ENCODE measurements at regions not wholly inside any gene's neighbourhood (a gene's known extent, or its start where the extent isn't known, plus 50 kb on each side); places are given as distances from the start of the nearest gene placed in this dataset.
"Not testable (repeated sequence)": the region's sequence is repeated elsewhere in the genome, so short reads cannot be mapped to it uniquely, and the experiment has no call there.

GRCh38 chr5:12974856-12975255 lies 969.6 kb downstream of the DNAH5 start:
- no peak for DNase-seq (ENCODE audit: extremely low read depth in 1 of 11, low read depth in 9 of 11, low spot score in 4 of 11)

GRCh38 chr5:12965804-12966203 lies 978.7 kb downstream of the DNAH5 start:
- DNase-seq (ENCODE audit: extremely low read depth in 1 of 11, low read depth in 9 of 11, low spot score in 4 of 11), result no peak

DNA sequence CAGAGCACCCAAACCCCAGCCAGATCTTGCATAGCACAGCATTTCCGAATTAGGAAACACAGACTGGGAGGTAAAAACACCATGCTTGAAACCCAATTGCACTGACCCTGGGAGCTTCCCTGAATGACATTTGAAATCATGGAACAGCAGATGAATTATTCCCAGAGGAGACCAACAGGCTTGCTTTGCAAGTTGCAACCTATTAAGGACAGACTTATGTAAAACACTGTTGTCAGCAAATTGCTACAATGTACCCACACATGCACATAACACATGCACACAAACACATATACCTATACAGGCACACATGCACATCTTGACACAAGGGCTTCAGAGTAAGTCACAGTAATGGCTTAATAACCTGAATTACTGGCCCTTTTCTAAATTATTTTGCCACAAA lies 984.8 kb downstream of the DNAH5 start:
- no peak for DNase-seq (ENCODE audit: extremely low read depth in 1 of 11, low read depth in 9 of 11, low spot score in 4 of 11)

DNA sequence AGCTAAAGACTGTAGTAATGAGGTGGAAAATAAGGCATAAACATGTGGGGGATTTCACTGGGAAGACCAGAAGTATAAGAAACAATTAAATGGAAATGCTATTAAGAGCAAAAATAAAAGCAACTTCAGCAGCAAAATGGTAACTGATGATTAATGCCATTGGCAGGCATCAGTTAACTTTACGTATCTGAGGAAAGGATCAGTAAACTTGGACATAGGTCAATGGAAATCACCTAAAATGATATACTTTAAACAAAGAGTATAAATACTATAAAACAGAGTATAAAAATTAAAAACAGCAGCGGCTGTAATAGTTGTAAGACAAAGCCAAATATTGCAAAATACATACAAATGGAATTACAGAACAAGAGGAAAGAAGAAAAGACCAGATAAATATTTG lies 992.1 kb downstream of the DNAH5 start:
- DNase-seq (ENCODE audit: extremely low read depth in 1 of 11, low read depth in 9 of 11, low spot score in 4 of 11), result no peak

DNA sequence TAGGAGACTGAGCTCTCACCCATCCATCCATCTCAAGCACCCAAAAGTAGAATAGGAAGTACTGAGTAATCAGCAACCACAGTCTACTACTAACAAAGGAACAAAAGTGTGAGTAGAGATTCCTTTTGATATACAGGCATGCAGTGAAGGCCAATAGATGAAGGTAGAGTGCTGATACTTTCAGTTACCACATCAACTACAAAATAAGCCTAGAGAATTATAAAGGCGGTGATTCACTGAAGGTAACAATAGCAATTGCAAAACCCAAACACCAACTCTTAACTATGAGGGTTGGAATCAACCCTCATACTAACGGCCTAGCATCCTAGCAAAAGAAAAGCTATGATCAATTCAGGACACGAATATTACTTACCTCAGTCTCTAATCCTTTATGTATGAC lies 992.6 kb downstream of the DNAH5 start:
- no peak for DNase-seq (ENCODE audit: extremely low read depth in 1 of 11, low read depth in 9 of 11, low spot score in 4 of 11)

GRCh38 chr5:12947379-12947778 lies 997.1 kb downstream of the DNAH5 start:
- no peak for DNase-seq (ENCODE audit: extremely low read depth in 1 of 11, low read depth in 9 of 11, low spot score in 4 of 11)

DNA sequence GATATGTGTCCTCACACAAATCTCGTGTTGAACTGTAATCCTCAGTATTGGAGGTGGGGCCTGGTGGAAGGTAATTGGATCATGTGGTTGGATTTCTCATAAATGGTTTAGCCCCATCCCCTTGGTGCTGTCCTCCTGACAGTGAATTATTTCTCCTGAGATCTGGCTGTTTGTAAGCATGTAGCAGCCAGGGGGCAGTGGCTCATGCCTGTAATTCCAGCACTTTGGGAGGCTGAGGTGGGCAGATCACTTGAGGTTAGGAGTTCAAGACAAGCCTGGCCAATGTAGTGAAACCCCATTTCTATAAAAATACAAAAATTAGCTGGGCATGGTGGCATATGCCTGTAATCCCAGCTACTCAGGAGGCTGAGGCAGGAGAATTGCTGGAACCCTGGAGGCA lies 999.0 kb downstream of the DNAH5 start:
- DNase-seq (ENCODE audit: extremely low read depth in 1 of 11, low read depth in 9 of 11, low spot score in 4 of 11), result not testable (repeated sequence)

GRCh38 chr5:12936221-12936620 lies 1008.3 kb downstream of the DNAH5 start:
- DNase-seq (ENCODE audit: extremely low read depth in 1 of 11, low read depth in 9 of 11, low spot score in 4 of 11), result no peak

DNA sequence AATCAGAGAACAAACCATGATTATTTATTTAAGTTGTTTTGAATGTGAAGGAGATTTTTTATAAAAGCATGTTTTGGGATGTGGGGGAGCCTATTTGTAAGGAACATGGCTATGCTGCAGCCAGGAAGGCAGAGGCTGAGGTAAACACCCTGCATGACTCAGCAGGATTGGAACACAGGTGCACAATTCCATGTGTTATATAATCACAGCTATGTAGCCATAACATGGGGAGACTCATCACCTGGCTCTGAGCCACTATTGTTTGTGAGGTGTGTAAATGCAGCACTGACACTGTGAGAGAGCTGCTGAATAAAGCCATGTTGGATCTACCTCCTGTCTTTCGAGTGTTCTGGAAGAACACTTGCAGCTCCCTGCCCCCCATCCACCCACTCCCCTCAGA lies 1009.8 kb downstream of the DNAH5 start:
- DNase-seq (ENCODE audit: extremely low read depth in 1 of 11, low read depth in 9 of 11, low spot score in 4 of 11), result no peak

GRCh38 chr5:12920527-12920926 lies 1016.3 kb upstream of the CTNND2 start:
- DNase-seq (ENCODE audit: extremely low read depth in 1 of 11, low read depth in 9 of 11, low spot score in 4 of 11), result no peak

DNA sequence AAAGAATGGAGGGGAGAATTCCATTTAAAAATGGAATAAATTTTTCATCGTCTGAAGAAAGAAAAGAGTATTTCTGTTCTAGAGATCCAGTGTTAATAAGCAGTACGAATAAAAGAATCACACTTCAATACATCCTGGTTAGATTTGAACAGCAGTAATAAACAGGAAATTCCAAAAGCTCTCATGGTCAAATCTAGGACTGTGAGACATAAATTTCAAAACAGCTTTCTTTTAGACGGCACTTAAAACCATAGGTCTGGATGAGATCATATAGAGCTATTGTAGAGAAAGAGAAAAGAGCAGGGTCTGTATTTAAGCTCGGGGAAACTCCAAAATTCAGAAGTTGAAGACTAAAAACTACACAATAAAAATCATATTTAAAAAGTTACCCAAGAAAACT lies 1006.9 kb upstream of the CTNND2 start:
- DNase-seq (ENCODE audit: extremely low read depth in 1 of 11, low read depth in 9 of 11, low spot score in 4 of 11), result no peak

DNA sequence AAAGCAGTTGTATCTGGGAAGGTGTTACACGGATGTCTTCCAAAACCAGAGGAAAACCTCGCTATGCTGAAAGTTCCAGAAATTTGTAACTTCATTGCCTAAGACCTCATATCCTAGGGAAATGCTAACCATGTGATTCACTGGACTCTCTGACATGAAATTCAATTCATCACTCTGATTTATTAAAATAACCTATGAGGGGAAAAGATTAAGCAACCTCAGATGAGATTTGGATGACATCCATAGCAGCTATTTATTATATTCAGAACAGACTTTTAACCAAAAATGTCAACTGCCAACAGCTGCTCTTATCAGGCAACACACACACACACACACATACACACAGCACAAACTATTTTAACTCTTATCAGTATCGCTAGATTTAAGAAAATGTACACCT lies 1006.4 kb upstream of the CTNND2 start:
- no peak for DNase-seq (ENCODE audit: extremely low read depth in 1 of 11, low read depth in 9 of 11, low spot score in 4 of 11)

- DNase-seq (ENCODE audit: extremely low read depth in 1 of 11, low read depth in 9 of 11, low spot score in 4 of 11), result no peak
Observed at GRCh38 chr5:12902611-12903010, 998.4 kb upstream of the CTNND2 start.

GRCh38 chr5:12901696-12902095 lies 997.5 kb upstream of the CTNND2 start:
- DNase-seq (ENCODE audit: extremely low read depth in 1 of 11, low read depth in 9 of 11, low spot score in 4 of 11), result no peak

DNA sequence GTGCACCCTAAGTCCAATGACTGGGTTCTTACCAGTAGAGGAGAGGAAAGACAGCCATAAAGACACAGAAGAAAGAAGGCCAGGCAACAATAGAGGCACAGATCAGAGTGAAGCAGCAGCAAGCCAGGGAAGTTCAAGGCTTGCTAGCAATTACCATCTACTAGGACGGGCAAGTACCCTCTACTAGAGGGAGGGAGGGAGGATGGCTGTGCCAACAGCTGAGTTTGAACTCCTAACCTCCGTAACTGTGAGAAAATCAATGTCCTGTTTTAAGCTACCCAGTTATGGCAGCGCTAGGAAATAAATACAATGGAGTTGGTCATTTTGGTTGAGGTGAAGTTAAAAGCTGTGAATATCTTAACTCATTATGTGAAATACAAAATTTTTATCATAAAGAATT lies 991.8 kb upstream of the CTNND2 start:
- DNase-seq (ENCODE audit: extremely low read depth in 1 of 11, low read depth in 9 of 11, low spot score in 4 of 11), result no peak

DNA sequence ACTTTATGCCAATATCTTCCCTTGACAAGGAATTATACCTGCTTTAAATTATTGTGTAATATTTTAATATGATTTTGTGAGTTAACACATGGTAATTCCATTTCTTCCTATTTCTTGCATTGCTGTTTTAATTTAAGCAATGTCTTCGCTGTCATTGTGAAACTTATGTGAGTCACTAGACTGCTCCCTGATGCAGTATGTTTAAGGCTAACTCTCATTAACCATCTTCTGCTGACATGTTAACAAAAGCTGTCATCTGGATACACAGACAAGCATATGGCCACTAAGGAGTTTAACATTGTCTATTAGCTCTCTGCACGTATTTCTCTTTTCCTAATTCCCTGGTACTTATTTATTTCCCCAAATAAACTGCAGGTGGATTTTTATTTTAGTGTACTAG lies 980.8 kb upstream of the CTNND2 start:
- no peak for DNase-seq (ENCODE audit: extremely low read depth in 1 of 11, low read depth in 9 of 11, low spot score in 4 of 11)

GRCh38 chr5:12883395-12883794 lies 979.1 kb upstream of the CTNND2 start:
- no peak for DNase-seq (ENCODE audit: extremely low read depth in 1 of 11, low read depth in 9 of 11, low spot score in 4 of 11)

- no peak for DNase-seq (ENCODE audit: extremely low read depth in 1 of 11, low read depth in 9 of 11, low spot score in 4 of 11)
Observed at GRCh38 chr5:12876541-12877298, 972.5 kb upstream of the CTNND2 start.

- DNase-seq (ENCODE audit: extremely low read depth in 1 of 11, low read depth in 9 of 11, low spot score in 4 of 11), result no peak
Observed at GRCh38 chr5:12870872-12871539, 966.8 kb upstream of the CTNND2 start.

DNA sequence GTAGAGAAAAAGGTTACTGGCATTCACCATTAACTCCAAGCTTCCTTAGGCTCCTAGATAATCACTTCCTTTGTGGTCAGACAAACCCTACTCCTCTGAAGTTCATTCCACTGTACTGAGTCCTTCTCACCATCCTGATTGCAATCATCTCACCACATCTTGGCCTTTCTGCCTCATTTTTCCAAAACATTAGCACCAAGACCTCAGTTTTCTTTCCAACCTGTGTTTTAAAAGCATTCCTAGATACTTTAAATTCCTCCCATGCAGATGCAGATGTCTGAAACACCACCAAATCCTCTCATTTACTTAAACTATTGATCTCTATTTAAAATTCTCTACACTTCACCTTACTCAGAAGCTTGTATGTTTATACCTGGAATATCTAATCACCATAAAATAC lies 961.3 kb upstream of the CTNND2 start:
- DNase-seq (ENCODE audit: extremely low read depth in 1 of 11, low read depth in 9 of 11, low spot score in 4 of 11), result no peak

Measured in renal cortex interstitium (tissue), 11 donors.